Mesendoderm (in vitro differentiated cells): ENCODE measurements at regions not wholly inside any gene's neighbourhood (a gene's known extent, or its start where the extent isn't known, plus 50 kb on each side); places are given as distances from the start of the nearest gene placed in this dataset.
A peak's percentile ranks its signal among the peaks of the same experiment; 100 is the strongest.

Experiments
- DNase-seq: peaks from one replicate; pipeline ENCODE4 v3.0.0; 2013
- H2AK5ac ChIP-seq: 2 replicates; pipeline ENCODE4 v1.6.1; 2013; ENCODE audit warnings: low read length, inconsistent platforms
- H2BK120ac ChIP-seq: 2 replicates; pipeline ENCODE4 v1.6.1; 2013; ENCODE audit warnings: low read depth, mild to moderate bottlenecking, low read length, moderate library complexity, mixed read lengths
- H2BK15ac ChIP-seq: replicated peaks from 2 replicates; pipeline ENCODE4 v1.6.1; 2013; ENCODE audit warnings: low read depth, mild to moderate bottlenecking, moderate library complexity
- H2BK5ac ChIP-seq: 2 replicates; pipeline ENCODE4 v1.6.1; 2013; ENCODE audit warnings: low read length, inconsistent platforms
- H3K18ac ChIP-seq: 2 replicates; pipeline ENCODE4 v1.6.1; 2013; ENCODE audit warnings: mild to moderate bottlenecking, low read length, mixed read lengths
- H3K23ac ChIP-seq: one replicate; pipeline ENCODE4 v1.6.1; 2013; ENCODE audit warnings: low read length
- H3K27ac ChIP-seq: 2 replicates; pipeline ENCODE4 v1.5.1; 2013; ENCODE audit warnings: low read depth, mild to moderate bottlenecking, inconsistent platforms, low read length, moderate library complexity
- H3K27me3 ChIP-seq: 2 replicates; pipeline ENCODE4 v1.6.1; 2013; ENCODE audit warnings: low read length, control low read depth, mild to moderate bottlenecking, inconsistent platforms; ENCODE audit not compliant: insufficient read depth, poor library complexity
- H3K36me3 ChIP-seq: 2 replicates; pipeline ENCODE4 v1.6.1; 2013; ENCODE audit warnings: low read length, inconsistent platforms; ENCODE audit not compliant: control insufficient read depth, insufficient read depth
- H3K4ac ChIP-seq: one replicate; pipeline ENCODE4 v1.6.1; 2013; ENCODE audit warnings: low read depth, mild to moderate bottlenecking, low read length, moderate library complexity
- H3K4me1 ChIP-seq: 2 replicates; pipeline ENCODE4 v1.6.1; 2013; ENCODE audit warnings: low read depth, low read length, inconsistent platforms; ENCODE audit not compliant: control insufficient read depth
- H3K4me2 ChIP-seq: 2 replicates; pipeline ENCODE4 v1.6.1; 2013; ENCODE audit warnings: low read length
- H3K4me3 ChIP-seq: 2 replicates; pipeline ENCODE4 v1.5.1; 2013; ENCODE audit warnings: mild to moderate bottlenecking, low read length
- H3K56ac ChIP-seq: one replicate; pipeline ENCODE4 v1.6.1; 2013; ENCODE audit warnings: low read length
- H3K79me1 ChIP-seq: 2 replicates; pipeline ENCODE4 v1.6.1; 2013; ENCODE audit warnings: low read length, inconsistent platforms
- H3K79me2 ChIP-seq: 2 replicates; pipeline ENCODE4 v1.6.1; 2013; ENCODE audit warnings: mild to moderate bottlenecking, low read length; ENCODE audit not compliant: control insufficient read depth, insufficient read depth
- H3K9ac ChIP-seq: 2 replicates; pipeline ENCODE4 v1.6.1; 2013; ENCODE audit warnings: low read length, inconsistent platforms
- H4K5ac ChIP-seq: one replicate; pipeline ENCODE4 v1.6.1; 2013; ENCODE audit warnings: low read length
- H4K8ac ChIP-seq: one replicate; pipeline ENCODE4 v1.6.1; 2013; ENCODE audit warnings: low read depth, mild to moderate bottlenecking, control low read depth, low read length, moderate library complexity
- WGBS: extraction: QIAGEN DNeasy Blood & Tissue Kit; methylation state at CpG from one replicate; pipeline ENCODE4 v1.1.7; 2013; ENCODE audit warnings: low lambda C conversion rate, missing lambda C conversion rate; ENCODE audit not compliant: insufficient coverage; ENCODE audit errors: extremely low coverage; 5-methylcytosine and 5-hydroxymethylcytosine counted together

GRCh38 chr1:218828125-218828650 is 345.5 kb upstream of the LYPLAL1 start:
- Histone ChIP-seq H2AK5ac (no peak overlapping the region), H3K56ac (no peak overlapping the region), H3K18ac (no peak overlapping the region), H2BK120ac (no peak overlapping the region), H3K4me1 (no peaks in the 10 kb centered on the region), H4K8ac (no peak overlapping the region), H3K4me2 (no peak overlapping the region), H3K79me2 (no peaks in the 10 kb centered on the region), H3K27me3 (no peaks in the 10 kb centered on the region), H3K9ac (no peak overlapping the region), H3K23ac (no peak overlapping the region), H3K79me1 (no peaks in the 10 kb centered on the region), H2BK15ac (no peak overlapping the region), H3K36me3 (no peaks in the 10 kb centered on the region), H4K5ac (no peak overlapping the region), H2BK5ac (no peak overlapping the region), H3K4me3 (no peak overlapping the region), H3K27ac (no peak overlapping the region), H3K4ac (no peak overlapping the region)
- peak; percentile 2 for DNase-seq
- WGBS, result no CpG with 5 or more reads among the region's 3 CpGs

GRCh38 chr1:218829097-218829496 is 344.6 kb upstream of the LYPLAL1 start:
- H3K4me1 ChIP-seq, result no peaks in the 10 kb centered on the region
- WGBS, result no CpG with 5 or more reads among the region's 3 CpGs
- no peak overlapping the region for H4K5ac ChIP-seq
- H2BK5ac ChIP-seq, result no peak overlapping the region
- no peaks in the 10 kb centered on the region for H3K79me2 ChIP-seq
- peak; percentile 14 for DNase-seq
- H3K56ac ChIP-seq, result no peak overlapping the region
- no peak overlapping the region for H3K18ac ChIP-seq
- no peak overlapping the region for H3K4me2 ChIP-seq
- H2BK15ac ChIP-seq, result no peak overlapping the region
- H3K4ac ChIP-seq, result no peak overlapping the region
- no peaks in the 10 kb centered on the region for H3K36me3 ChIP-seq
- H4K8ac ChIP-seq, result no peak overlapping the region
- no peak overlapping the region for H2BK120ac ChIP-seq
- no peak overlapping the region for H3K4me3 ChIP-seq
- H3K79me1 ChIP-seq, result no peaks in the 10 kb centered on the region
- no peak overlapping the region for H3K9ac ChIP-seq
- H3K27ac ChIP-seq, result no peak overlapping the region
- H3K23ac ChIP-seq, result no peak overlapping the region
- no peak overlapping the region for H2AK5ac ChIP-seq
- no peaks in the 10 kb centered on the region for H3K27me3 ChIP-seq

GRCh38 chr1:218835609-218836008 is 338.1 kb upstream of the LYPLAL1 start:
- no peak overlapping the region for H3K4me3 ChIP-seq
- no peak overlapping the region for H2BK15ac ChIP-seq
- H3K27me3 ChIP-seq, result no peaks in the 10 kb centered on the region
- no peaks in the 10 kb centered on the region for H3K36me3 ChIP-seq
- no peak overlapping the region for H3K27ac ChIP-seq
- H3K4ac ChIP-seq, result no peak overlapping the region
- H2AK5ac ChIP-seq, result no peak overlapping the region
- H3K56ac ChIP-seq, result no peak overlapping the region
- no peaks in the 10 kb centered on the region for H3K79me2 ChIP-seq
- no peak overlapping the region for H2BK5ac ChIP-seq
- no peak for DNase-seq
- no peak overlapping the region for H4K5ac ChIP-seq
- no peak overlapping the region for H3K9ac ChIP-seq
- H3K18ac ChIP-seq, result no peak overlapping the region
- no peaks in the 10 kb centered on the region for H3K4me1 ChIP-seq
- no peak overlapping the region for H2BK120ac ChIP-seq
- no peak overlapping the region for H3K4me2 ChIP-seq
- H4K8ac ChIP-seq, result no peak overlapping the region
- H3K23ac ChIP-seq, result no peak overlapping the region
- WGBS, result no CpG with 5 or more reads among the region's 1 CpG
- no peaks in the 10 kb centered on the region for H3K79me1 ChIP-seq

- Histone ChIP-seq H3K4me2 (no peak overlapping the region), H4K8ac (no peak overlapping the region), H3K56ac (no peak overlapping the region), H2BK5ac (no peak overlapping the region), H2BK15ac (no peak overlapping the region), H3K4me3 (no peak overlapping the region), H3K9ac (no peak overlapping the region), H3K4me1 (no peaks in the 10 kb centered on the region), H3K23ac (no peak overlapping the region), H2AK5ac (no peak overlapping the region), H3K27ac (no peak overlapping the region), H3K79me2 (no peaks in the 10 kb centered on the region), H4K5ac (no peak overlapping the region), H2BK120ac (no peak overlapping the region), H3K36me3 (no peaks in the 10 kb centered on the region), H3K27me3 (no peaks in the 10 kb centered on the region), H3K79me1 (no peaks in the 10 kb centered on the region), H3K18ac (no peak overlapping the region), H3K4ac (no peak overlapping the region)
- no peak for DNase-seq
- whole genome bisulfite sequencing, result no CpG with 5 or more reads among the region's 3 CpGs
Observed at GRCh38 chr1:218836264-218836663, 337.4 kb upstream of the LYPLAL1 start.

- Histone ChIP-seq H3K79me1 (no peaks in the 10 kb centered on the region), H2BK120ac (no peak overlapping the region), H3K56ac (no peak overlapping the region), H3K27me3 (no peaks in the 10 kb centered on the region), H3K4me3 (no peak overlapping the region), H3K4ac (no peak overlapping the region), H3K79me2 (no peaks in the 10 kb centered on the region), H3K4me2 (no peak overlapping the region), H3K36me3 (no peaks in the 10 kb centered on the region), H3K18ac (no peak overlapping the region), H2BK5ac (no peak overlapping the region), H3K4me1 (no peaks in the 10 kb centered on the region), H3K9ac (no peak overlapping the region), H2AK5ac (no peak overlapping the region), H4K8ac (no peak overlapping the region), H2BK15ac (no peak overlapping the region), H3K23ac (no peak overlapping the region), H3K27ac (no peak overlapping the region), H4K5ac (no peak overlapping the region)
- WGBS, result no CpG with 5 or more reads among the region's 2 CpGs
- no peak for DNase-seq
Observed at GRCh38 chr1:218837051-218837450, 336.6 kb upstream of the LYPLAL1 start.

GRCh38 chr1:218845589-218845988 is 328.1 kb upstream of the LYPLAL1 start:
- Histone ChIP-seq H3K27ac (no peak overlapping the region), H2BK120ac (no peak overlapping the region), H3K36me3 (no peaks in the 10 kb centered on the region), H3K4me3 (no peak overlapping the region), H4K5ac (no peak overlapping the region), H2BK15ac (no peak overlapping the region), H3K4ac (no peak overlapping the region), H2AK5ac (no peak overlapping the region), H3K18ac (no peak overlapping the region), H3K4me2 (no peak overlapping the region), H3K4me1 (no peaks in the 10 kb centered on the region), H3K9ac (no peak overlapping the region), H3K56ac (no peak overlapping the region), H4K8ac (no peak overlapping the region), H2BK5ac (no peak overlapping the region), H3K23ac (no peak overlapping the region), H3K27me3 (no peaks in the 10 kb centered on the region), H3K79me1 (no peaks in the 10 kb centered on the region), H3K79me2 (no peaks in the 10 kb centered on the region)
- no peak for DNase-seq
- WGBS, result no CpG with 5 or more reads among the region's 1 CpG
